Thyroid gland (tissue), 4 donors: ENCODE measurements at regions not wholly inside any gene's neighbourhood (a gene's known extent, or its start where the extent isn't known, plus 50 kb on each side); places are given as distances from the start of the nearest gene placed in this dataset.

Experiments used
- POLR2A ChIP-seq, 2 donors: fragments of 450-650 bp; IDR thresholded peaks; one replicate each; pipeline ENCODE4 v1.6.1; 2017; ENCODE audit warnings: antibody characterized with exemption in 2 of 2, mild to moderate bottlenecking in 2 of 2, moderate library complexity in 1 of 2
- TF ChIP-seq, protein P1 (sequence below), 6 experiments: fragments of 200-600 bp in 3 of 6; fragments of 450-650 bp in 3 of 6; sonication (generic) in 3 of 6; IDR thresholded peaks; one replicate each; pipeline ENCODE4 v1.5.1; 2016 to 2019; ENCODE audit warnings: antibody characterized with exemption in 6 of 6, mild to moderate bottlenecking in 2 of 6, inconsistent platforms in 1 of 6, moderate library complexity in 1 of 6

- TF ChIP-seq, protein P1, sequence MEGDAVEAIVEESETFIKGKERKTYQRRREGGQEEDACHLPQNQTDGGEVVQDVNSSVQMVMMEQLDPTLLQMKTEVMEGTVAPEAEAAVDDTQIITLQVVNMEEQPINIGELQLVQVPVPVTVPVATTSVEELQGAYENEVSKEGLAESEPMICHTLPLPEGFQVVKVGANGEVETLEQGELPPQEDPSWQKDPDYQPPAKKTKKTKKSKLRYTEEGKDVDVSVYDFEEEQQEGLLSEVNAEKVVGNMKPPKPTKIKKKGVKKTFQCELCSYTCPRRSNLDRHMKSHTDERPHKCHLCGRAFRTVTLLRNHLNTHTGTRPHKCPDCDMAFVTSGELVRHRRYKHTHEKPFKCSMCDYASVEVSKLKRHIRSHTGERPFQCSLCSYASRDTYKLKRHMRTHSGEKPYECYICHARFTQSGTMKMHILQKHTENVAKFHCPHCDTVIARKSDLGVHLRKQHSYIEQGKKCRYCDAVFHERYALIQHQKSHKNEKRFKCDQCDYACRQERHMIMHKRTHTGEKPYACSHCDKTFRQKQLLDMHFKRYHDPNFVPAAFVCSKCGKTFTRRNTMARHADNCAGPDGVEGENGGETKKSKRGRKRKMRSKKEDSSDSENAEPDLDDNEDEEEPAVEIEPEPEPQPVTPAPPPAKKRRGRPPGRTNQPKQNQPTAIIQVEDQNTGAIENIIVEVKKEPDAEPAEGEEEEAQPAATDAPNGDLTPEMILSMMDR (IDR thresholded peaks at IDR 0.05): no peak
- no peak for TF ChIP-seq POLR2A (IDR thresholded peaks at IDR 0.05)
Measured at GRCh38 chr12:91920741-91921140, 224.9 kb downstream of the BTG1 start.
